GM23338 (cell line): ENCODE measurements at regions not wholly inside any gene's neighbourhood (a gene's known extent, or its start where the extent isn't known, plus 50 kb on each side); places are given as distances from the start of the nearest gene placed in this dataset.

Experiments
- ATAC-seq: fragments of 200-7000 bp; cut with Tn5 transposase; 3 replicates; pipeline ENCODE4 v1.9.1; 2020
- DNase-seq: peaks from one replicate; pipeline ENCODE4 v3.0.0-alpha.2; 2015; ENCODE audit warnings: low spot score
- H2AFZ ChIP-seq: fragments of 200-600 bp; sonication (generic); 2 replicates; pipeline ENCODE4 v1.8.0; 2016; ENCODE audit warnings: antibody characterized with exemption, mild to moderate bottlenecking, moderate library complexity
- H3F3A ChIP-seq: fragments of 200-600 bp; sonication (generic); replicated peaks from 2 replicates; pipeline ENCODE4 v1.8.0; 2017; ENCODE audit warnings: antibody characterized with exemption, mixed run types, low read depth
- H3K27ac ChIP-seq: fragments of 200-600 bp; sonication (generic); 2 replicates; pipeline ENCODE4 v1.6.1; 2016; ENCODE audit warnings: low read depth
- H3K27me3 ChIP-seq: fragments of 200-600 bp; sonication (generic); 2 replicates; pipeline ENCODE4 v1.8.0; 2016; ENCODE audit warnings: mild to moderate bottlenecking, mixed run types, moderate library complexity; ENCODE audit not compliant: insufficient read depth
- H3K36me3 ChIP-seq: fragments of 200-600 bp; sonication (generic); 2 replicates; pipeline ENCODE4 v1.8.0; 2016; ENCODE audit warnings: mild to moderate bottlenecking; ENCODE audit not compliant: insufficient read depth
- H3K4me1 ChIP-seq: fragments of 200-600 bp; sonication (generic); 2 replicates; pipeline ENCODE4 v1.8.0; 2016; ENCODE audit warnings: mild to moderate bottlenecking, moderate library complexity; ENCODE audit not compliant: insufficient read depth
- H3K4me2 ChIP-seq: fragments of 200-600 bp; sonication (generic); 2 replicates; pipeline ENCODE4 v1.7.1; 2017; ENCODE audit warnings: mixed run types
- H3K4me3 ChIP-seq: fragments of 200-600 bp; sonication (generic); 2 replicates; pipeline ENCODE4 v1.6.1; 2016; ENCODE audit warnings: mixed run types
- H3K79me2 ChIP-seq: fragments of 200-600 bp; sonication (generic); replicated peaks from 2 replicates; pipeline ENCODE4 v1.8.0; 2017; ENCODE audit warnings: mild to moderate bottlenecking; ENCODE audit not compliant: insufficient read depth
- H3K9me2 ChIP-seq: fragments of 200-600 bp; sonication (generic); 2 replicates; pipeline ENCODE4 v1.8.0; 2017; ENCODE audit not compliant: insufficient read depth
- H4K20me1 ChIP-seq: fragments of 200-600 bp; sonication (generic); replicated peaks from 2 replicates; pipeline ENCODE4 v1.8.0; 2017; ENCODE audit warnings: mild to moderate bottlenecking; ENCODE audit not compliant: insufficient read depth
- H3K27ac Mint-ChIP-seq: 2 replicates; pipeline ENCODE4 v1.8.0; 2020; ENCODE audit warnings: inconsistent platforms, mild to moderate bottlenecking, moderate library complexity, mixed read lengths
- H3K27me3 Mint-ChIP-seq: 3 replicates; pipeline ENCODE4 v1.8.0; 2022; ENCODE audit warnings: low read depth, mild to moderate bottlenecking, moderate library complexity, mixed read lengths, inconsistent platforms; ENCODE audit not compliant: insufficient read depth, poor library complexity
- H3K36me3 Mint-ChIP-seq: 3 replicates; pipeline ENCODE4 v1.8.0; 2021; ENCODE audit warnings: low read depth, mild to moderate bottlenecking, inconsistent platforms, moderate library complexity, mixed read lengths
- H3K4me1 Mint-ChIP-seq: 3 replicates; pipeline ENCODE4 v1.8.0; 2020; ENCODE audit warnings: mild to moderate bottlenecking, inconsistent platforms, mixed read lengths
- H3K4me3 Mint-ChIP-seq: 3 replicates; pipeline ENCODE4 v1.8.0; 2021; ENCODE audit warnings: moderate library complexity, mild to moderate bottlenecking, inconsistent platforms, mixed read lengths
- H3K9me3 Mint-ChIP-seq: 3 replicates; pipeline ENCODE4 v1.8.0; 2020; ENCODE audit warnings: moderate library complexity, mild to moderate bottlenecking, inconsistent platforms, mixed read lengths
- CREB1 ChIP-seq: fragments of 250-450 bp; sonication (Bioruptor Pico); IDR thresholded peaks from 2 replicates; pipeline ENCODE4 v1.5.0; 2020; ENCODE audit warnings: low read depth, mild to moderate bottlenecking, moderate library complexity
- EZH2 ChIP-seq: fragments of 200-600 bp; sonication (generic); IDR thresholded peaks from one replicate; pipeline ENCODE4 v1.8.0; 2017; ENCODE audit warnings: antibody characterized with exemption, mild to moderate bottlenecking, low read depth; ENCODE audit not compliant: unreplicated experiment
- EZH2phosphoT487 ChIP-seq: fragments of 200-600 bp; sonication (generic); IDR thresholded peaks from one replicate; pipeline ENCODE4 v1.8.1; 2018; ENCODE audit warnings: antibody characterized with exemption; ENCODE audit not compliant: unreplicated experiment
- JUNB ChIP-seq: IDR thresholded peaks from one replicate; pipeline ENCODE4 v1.6.1; 2016; ENCODE audit warnings: antibody characterized with exemption; ENCODE audit not compliant: unreplicated experiment
- NANOG ChIP-seq: IDR thresholded peaks from 2 replicates; pipeline ENCODE4 v1.6.1; 2016; ENCODE audit warnings: antibody characterized with exemption, borderline replicate concordance
- POLR2AphosphoS5 ChIP-seq: IDR thresholded peaks from 2 replicates; pipeline ENCODE4 v1.6.1; 2016; ENCODE audit warnings: antibody characterized with exemption, low read depth
- REST ChIP-seq: IDR thresholded peaks from one replicate; pipeline ENCODE4 v1.6.1; 2018; ENCODE audit warnings: antibody characterized with exemption; ENCODE audit not compliant: unreplicated experiment
- STAT1 ChIP-seq: IDR thresholded peaks from one replicate; pipeline ENCODE4 v1.6.1; 2016; ENCODE audit warnings: antibody characterized with exemption; ENCODE audit not compliant: unreplicated experiment
- ZNF114 ChIP-seq: fragments of 250-450 bp; sonication (Bioruptor Pico); IDR thresholded peaks from 2 replicates; pipeline ENCODE4 v1.5.0; 2020; ENCODE audit warnings: mild to moderate bottlenecking, moderate library complexity
- ZNF331 ChIP-seq: fragments of 250-450 bp; sonication (Bioruptor Pico); IDR thresholded peaks from 2 replicates; pipeline ENCODE4 v1.5.0; 2020; ENCODE audit warnings: low read depth, mild to moderate bottlenecking, moderate library complexity
- ZNF462 ChIP-seq: fragments of 250-450 bp; sonication (Bioruptor Pico); IDR thresholded peaks from 2 replicates; pipeline ENCODE4 v1.5.0; 2020; ENCODE audit warnings: mild to moderate bottlenecking, moderate library complexity
- TF ChIP-seq, protein P1 (sequence below): IDR thresholded peaks from 2 replicates; pipeline ENCODE4 v1.6.1; 2016; ENCODE audit warnings: antibody characterized with exemption
- TF ChIP-seq, protein P2 (sequence below), 2 experiments: fragments of 200-600 bp in 1 of 2; sonication (generic) in 1 of 2; conservative IDR thresholded peaks; 2 replicates each; pipeline versions ENCODE4 v1.5.1 to v1.6.1; 2016 to 2017; ENCODE audit warnings: antibody characterized with exemption in 2 of 2, low read depth in 2 of 2, mild to moderate bottlenecking in 2 of 2, moderate library complexity in 1 of 2

DNA sequence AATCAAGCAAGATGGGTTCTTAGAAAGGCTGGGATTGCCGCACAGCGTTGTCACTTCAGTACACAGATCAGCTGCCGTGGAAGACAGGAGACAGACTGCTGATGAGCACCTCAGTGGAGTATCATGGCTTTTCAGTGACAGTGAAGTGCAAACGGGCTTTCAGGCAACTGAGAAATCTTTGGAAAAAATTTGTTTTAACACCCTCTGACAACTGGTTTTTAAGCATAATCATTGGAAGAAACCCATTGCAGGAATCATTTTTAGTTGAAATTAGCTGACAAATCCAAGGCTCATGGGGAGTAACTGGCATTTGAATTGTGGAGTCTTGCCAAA, 418.8 kb downstream of the OTOL1 start:
- Histone ChIP-seq H3K9me2 (no peaks in the 10 kb centered on the region), H3F3A (no peaks in the 10 kb centered on the region), H3K4me2 (no peak overlapping the region), H3K36me3 (no peaks in the 10 kb centered on the region), H3K27me3 (no peaks in the 10 kb centered on the region), H2AFZ (0 out of 2 replicates have a peak overlapping the region, but pooled peaks have one; percentile 18), H3K4me3 (no peak overlapping the region), H3K4me1 (no peaks in the 10 kb centered on the region), H3K27ac (no peak overlapping the region), H3K79me2 (no peaks in the 10 kb centered on the region), H4K20me1 (no peaks in the 10 kb centered on the region)
- peaks cover 17% of the 10 kb centered on the region; the same call in 2 of the 3 replicates for H3K36me3 Mint-ChIP-seq
- no peak overlapping the region for H3K4me3 Mint-ChIP-seq
- ATAC-seq (no peak), DNase-seq (no peak)
- peaks cover 20% of the 10 kb centered on the region; the same call in 2 of the 3 replicates for H3K9me3 Mint-ChIP-seq
- peaks cover 6% of the 10 kb centered on the region; the same call in 1 of the 3 replicates for H3K4me1 Mint-ChIP-seq
- H3K27me3 Mint-ChIP-seq, result peaks cover 2% of the 10 kb centered on the region
- H3K27ac Mint-ChIP-seq, result no peak overlapping the region
- TF ChIP-seq EZH2phosphoT487 (no peak), ZNF114 (CRISPR knock-in tag) (no peak), ZNF331 (no peak), REST (no peak), ZNF462 (CRISPR knock-in tag) (no peak), EZH2 (no peak), NANOG (no peak), CREB1 (CRISPR knock-in tag) (no peak), POLR2AphosphoS5 (no peak), STAT1 (no peak), JUNB (no peak)
- TF ChIP-seq, protein P1, sequence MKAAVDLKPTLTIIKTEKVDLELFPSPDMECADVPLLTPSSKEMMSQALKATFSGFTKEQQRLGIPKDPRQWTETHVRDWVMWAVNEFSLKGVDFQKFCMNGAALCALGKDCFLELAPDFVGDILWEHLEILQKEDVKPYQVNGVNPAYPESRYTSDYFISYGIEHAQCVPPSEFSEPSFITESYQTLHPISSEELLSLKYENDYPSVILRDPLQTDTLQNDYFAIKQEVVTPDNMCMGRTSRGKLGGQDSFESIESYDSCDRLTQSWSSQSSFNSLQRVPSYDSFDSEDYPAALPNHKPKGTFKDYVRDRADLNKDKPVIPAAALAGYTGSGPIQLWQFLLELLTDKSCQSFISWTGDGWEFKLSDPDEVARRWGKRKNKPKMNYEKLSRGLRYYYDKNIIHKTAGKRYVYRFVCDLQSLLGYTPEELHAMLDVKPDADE, result no peak
- TF ChIP-seq, protein P2, sequence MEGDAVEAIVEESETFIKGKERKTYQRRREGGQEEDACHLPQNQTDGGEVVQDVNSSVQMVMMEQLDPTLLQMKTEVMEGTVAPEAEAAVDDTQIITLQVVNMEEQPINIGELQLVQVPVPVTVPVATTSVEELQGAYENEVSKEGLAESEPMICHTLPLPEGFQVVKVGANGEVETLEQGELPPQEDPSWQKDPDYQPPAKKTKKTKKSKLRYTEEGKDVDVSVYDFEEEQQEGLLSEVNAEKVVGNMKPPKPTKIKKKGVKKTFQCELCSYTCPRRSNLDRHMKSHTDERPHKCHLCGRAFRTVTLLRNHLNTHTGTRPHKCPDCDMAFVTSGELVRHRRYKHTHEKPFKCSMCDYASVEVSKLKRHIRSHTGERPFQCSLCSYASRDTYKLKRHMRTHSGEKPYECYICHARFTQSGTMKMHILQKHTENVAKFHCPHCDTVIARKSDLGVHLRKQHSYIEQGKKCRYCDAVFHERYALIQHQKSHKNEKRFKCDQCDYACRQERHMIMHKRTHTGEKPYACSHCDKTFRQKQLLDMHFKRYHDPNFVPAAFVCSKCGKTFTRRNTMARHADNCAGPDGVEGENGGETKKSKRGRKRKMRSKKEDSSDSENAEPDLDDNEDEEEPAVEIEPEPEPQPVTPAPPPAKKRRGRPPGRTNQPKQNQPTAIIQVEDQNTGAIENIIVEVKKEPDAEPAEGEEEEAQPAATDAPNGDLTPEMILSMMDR (conservative IDR thresholded peaks at IDR 0.05; ENCODE audit: low read depth in 2 of 2), result no peak
